Osteocyte (in vitro differentiated cells): ENCODE measurements at regions not wholly inside any gene's neighbourhood (a gene's known extent, or its start where the extent isn't known, plus 50 kb on each side); places are given as distances from the start of the nearest gene placed in this dataset.

Source experiments
- DNase-seq: peaks from one replicate; pipeline ENCODE4 v3.0.0; 2021; ENCODE audit warnings: mixed read lengths; ENCODE audit not compliant: unreplicated experiment; ENCODE audit errors: extremely low spot score
- H3K27ac Mint-ChIP-seq: one replicate; pipeline ENCODE4 v1.8.0; 2021; ENCODE audit warnings: mild to moderate bottlenecking, mixed read lengths; ENCODE audit not compliant: unreplicated experiment
- H3K27me3 Mint-ChIP-seq: one replicate; pipeline ENCODE4 v1.8.0; 2021; ENCODE audit warnings: mixed read lengths; ENCODE audit not compliant: unreplicated experiment
- H3K36me3 Mint-ChIP-seq: one replicate; pipeline ENCODE4 v1.8.0; 2021; ENCODE audit warnings: mixed read lengths; ENCODE audit not compliant: unreplicated experiment
- H3K4me1 Mint-ChIP-seq: one replicate; pipeline ENCODE4 v1.8.0; 2021; ENCODE audit warnings: mixed read lengths; ENCODE audit not compliant: unreplicated experiment
- H3K4me3 Mint-ChIP-seq: one replicate; pipeline ENCODE4 v1.8.0; 2021; ENCODE audit warnings: mild to moderate bottlenecking, moderate library complexity, mixed read lengths; ENCODE audit not compliant: unreplicated experiment
- H3K9me3 Mint-ChIP-seq: one replicate; pipeline ENCODE4 v1.8.0; 2021; ENCODE audit warnings: mixed read lengths; ENCODE audit not compliant: unreplicated experiment
- CTCF ChIP-seq: fragments of 200-600 bp; sonication (generic); IDR thresholded peaks from 2 replicates; pipeline ENCODE4 v1.5.0; 2021; ENCODE audit warnings: antibody characterized with exemption, mild to moderate bottlenecking, moderate library complexity

GRCh38 chr2:76506538-76506937 is 795.8 kb upstream of the GCFC2 start:
- no peak for TF ChIP-seq CTCF
- no peaks in the 10 kb centered on the region for H3K27me3 Mint-ChIP-seq
- no peaks in the 10 kb centered on the region for H3K9me3 Mint-ChIP-seq
- no peak overlapping the region for H3K4me3 Mint-ChIP-seq
- H3K27ac Mint-ChIP-seq, result no peak overlapping the region
- H3K36me3 Mint-ChIP-seq, result no peaks in the 10 kb centered on the region
- H3K4me1 Mint-ChIP-seq, result no peaks in the 10 kb centered on the region
- no peak for DNase-seq

DNA sequence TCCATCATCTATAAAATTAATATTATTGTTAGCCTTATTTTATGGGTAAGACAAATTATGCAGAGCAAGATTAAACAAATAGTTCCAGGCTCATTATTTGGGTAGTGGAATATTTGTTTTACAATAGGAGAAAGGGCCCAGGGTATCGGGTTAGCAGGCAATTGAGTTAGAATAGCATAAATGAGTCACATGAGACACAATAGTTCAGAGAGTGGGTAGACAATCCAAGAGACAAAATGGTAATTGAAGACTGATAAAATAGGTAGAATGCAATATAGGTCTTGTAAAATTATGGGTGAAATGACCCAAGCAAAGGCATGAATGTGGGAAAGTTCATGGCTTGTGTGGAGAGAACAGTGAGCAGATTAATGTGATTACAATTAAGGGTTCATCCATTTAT is 790.9 kb upstream of the GCFC2 start:
- Mint-ChIP-seq H3K27ac (no peak overlapping the region), H3K4me1 (no peaks in the 10 kb centered on the region), H3K9me3 (no peaks in the 10 kb centered on the region), H3K4me3 (no peak overlapping the region), H3K27me3 (no peaks in the 10 kb centered on the region), H3K36me3 (no peaks in the 10 kb centered on the region)
- TF ChIP-seq CTCF, result no peak
- no peak for DNase-seq

DNA sequence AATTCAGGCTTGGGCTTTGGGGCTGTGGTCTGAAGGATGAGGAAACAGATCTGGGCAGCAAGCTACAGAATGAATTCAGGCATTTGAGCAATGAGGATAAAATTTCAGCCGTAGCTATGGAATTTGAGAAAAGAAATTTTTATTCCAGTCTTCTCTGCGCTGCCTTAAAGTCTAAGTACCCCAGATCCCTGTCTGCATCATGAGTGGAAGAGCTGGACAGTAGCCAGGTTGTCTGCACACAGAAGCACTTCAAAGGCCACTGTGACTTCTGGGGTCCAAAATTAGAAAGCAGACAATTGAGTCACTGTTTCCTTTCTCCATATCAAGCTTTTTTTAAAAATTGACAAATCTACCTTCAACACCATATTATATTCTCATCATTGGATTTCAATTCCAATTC is 787.6 kb upstream of the GCFC2 start:
- TF ChIP-seq CTCF, result no peak
- no peaks in the 10 kb centered on the region for H3K27me3 Mint-ChIP-seq
- H3K4me1 Mint-ChIP-seq, result no peaks in the 10 kb centered on the region
- no peaks in the 10 kb centered on the region for H3K36me3 Mint-ChIP-seq
- H3K4me3 Mint-ChIP-seq, result no peak overlapping the region
- H3K9me3 Mint-ChIP-seq, result no peaks in the 10 kb centered on the region
- DNase-seq, result no peak
- no peak overlapping the region for H3K27ac Mint-ChIP-seq

DNA sequence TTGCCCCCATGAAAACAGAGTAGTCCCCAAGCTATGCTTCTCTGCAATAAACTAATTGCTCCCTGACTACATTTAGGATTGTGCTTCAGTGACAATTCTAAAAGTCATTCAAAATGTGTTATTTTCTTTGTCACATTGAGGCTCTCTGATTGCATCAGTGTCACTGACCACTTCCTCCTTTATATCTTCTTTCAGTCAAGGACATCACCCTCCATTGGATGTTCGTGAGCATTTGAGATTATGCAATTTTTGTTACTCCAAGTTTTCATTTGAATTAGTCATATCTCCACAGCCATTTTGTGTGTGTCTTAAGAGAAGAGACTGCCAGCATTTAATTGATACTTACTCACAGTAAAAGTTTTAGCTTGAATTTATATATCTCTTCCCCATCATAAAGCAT is 780.8 kb upstream of the GCFC2 start:
- no peaks in the 10 kb centered on the region for H3K36me3 Mint-ChIP-seq
- H3K27ac Mint-ChIP-seq, result no peak overlapping the region
- no peak overlapping the region for H3K4me3 Mint-ChIP-seq
- no peak for DNase-seq
- H3K4me1 Mint-ChIP-seq, result no peaks in the 10 kb centered on the region
- TF ChIP-seq CTCF, result no peak
- no peaks in the 10 kb centered on the region for H3K9me3 Mint-ChIP-seq
- H3K27me3 Mint-ChIP-seq, result no peaks in the 10 kb centered on the region

- TF ChIP-seq CTCF, result no peak
- Mint-ChIP-seq H3K4me1 (no peaks in the 10 kb centered on the region), H3K36me3 (no peaks in the 10 kb centered on the region), H3K4me3 (no peak overlapping the region), H3K27me3 (no peaks in the 10 kb centered on the region), H3K9me3 (no peaks in the 10 kb centered on the region), H3K27ac (no peak overlapping the region)
- DNase-seq, result no peak
Observed at GRCh38 chr2:76478266-76479035, 767.7 kb upstream of the GCFC2 start.
